Transverse colon (tissue), 4 donors: ENCODE measurements at regions not wholly inside any gene's neighbourhood (a gene's known extent, or its start where the extent isn't known, plus 50 kb on each side); places are given as distances from the start of the nearest gene placed in this dataset.
"Not testable (repeated sequence)": the region's sequence is repeated elsewhere in the genome, so short reads cannot be mapped to it uniquely, and the experiment has no call there.

ENCODE experiments used
- DNase-seq: peaks from one replicate; pipeline ENCODE4 v3.0.0-alpha.2; 2019
- H3K27ac ChIP-seq, 4 donors: fragments of 200-600 bp; sonication (generic); 2 replicates each; pipeline ENCODE4 v1.5.1; 2016 to 2018; ENCODE audit warnings: inconsistent platforms in 4 of 4
- H3K27me3 ChIP-seq: fragments of 200-600 bp; sonication (generic); 2 replicates; pipeline ENCODE4 v1.5.1; 2017; ENCODE audit warnings: inconsistent platforms
- H3K36me3 ChIP-seq, 4 donors: fragments of 200-600 bp; sonication (generic); 2 replicates each; pipeline ENCODE4 v1.5.1; 2017 to 2019; ENCODE audit warnings: inconsistent platforms in 4 of 4
- H3K4me1 ChIP-seq, 4 donors: fragments of 200-600 bp; sonication (generic); 2 replicates each; pipeline ENCODE4 v1.5.1; 2017 to 2020; ENCODE audit warnings: inconsistent platforms in 4 of 4
- H3K4me3 ChIP-seq, 4 donors: fragments of 200-600 bp; sonication (generic); 1 replicate in 1 of 4; 2 replicates in 3 of 4; pipeline versions ENCODE4 v1.5.1 to v1.6.1; 2017 to 2019; ENCODE audit warnings: inconsistent platforms in 4 of 4
- H3K9me3 ChIP-seq, 2 donors: fragments of 200-600 bp; sonication (generic); 2 replicates each; pipeline ENCODE4 v1.5.1; 2017 to 2019; ENCODE audit warnings: inconsistent platforms in 2 of 2
- CTCF ChIP-seq, 5 experiments: fragments of 200-600 bp in 3 of 5; fragments of 450-650 bp in 2 of 5; sonication (generic) in 3 of 5; IDR thresholded peaks; 1 replicate in 2 of 5; 2 replicates in 3 of 5; pipeline ENCODE4 v1.5.1; 2016 to 2017; ENCODE audit warnings: antibody characterized with exemption in 5 of 5, inconsistent platforms in 3 of 5, mild to moderate bottlenecking in 2 of 5, moderate library complexity in 1 of 5
- EP300 ChIP-seq: sonication (generic); formaldehyde crosslinking; IDR thresholded peaks from one replicate; pipeline ENCODE4 v1.6.1; 2017; ENCODE audit warnings: antibody characterized with exemption, low read depth
- POLR2A ChIP-seq: fragments of 450-650 bp; IDR thresholded peaks from one replicate; pipeline ENCODE4 v1.6.1; 2016; ENCODE audit warnings: antibody characterized with exemption, mild to moderate bottlenecking, moderate library complexity
- POLR2AphosphoS5 ChIP-seq, 3 donors: sonication (generic); formaldehyde crosslinking; IDR thresholded peaks; one replicate each; pipeline ENCODE4 v1.6.1; 2016; ENCODE audit warnings: antibody characterized with exemption in 3 of 3
- WGBS, 2 donors: methylation state at CpG; one replicate each; pipeline ENCODE4 v1.1.5; 2018; ENCODE audit warnings: low coverage in 1 of 2; 5-methylcytosine and 5-hydroxymethylcytosine counted together
- in situ Hi-C, 4 donors: fragments of 200-750 bp; cut with MboI; loops; one replicate each; pipeline versions ENCODE4 v1.15.0 to v1.15.1; 2017; ENCODE audit warnings: low sequenced_read_pairs in 3 of 4, low pct_ligation_motif_present in 1 of 4, low pct_unique_long_range_greater_than_20kb in 1 of 4
- intact Hi-C: fragments of 100-400 bp; cut with DNase I; formaldehyde crosslinking; loops from one replicate; pipeline ENCODE4 v1.15.1; 2023; ENCODE audit warnings: low total_unique reads

GRCh38 chr11:79610678-79611077 is 169.8 kb upstream of the TENM4 start:
- 47 to 89% methylated on average over 4 to 7 of the region's 7 CpGs for WGBS, 2 donors
- Histone ChIP-seq H3K4me3 (no peak overlapping the region), H3K27me3 (no peaks in the 10 kb centered on the region), H3K9me3 (no peaks in the 10 kb centered on the region), H3K36me3 (no peaks in the 10 kb centered on the region), H3K27ac (no peak overlapping the region), H3K4me1 (no peaks in the 10 kb centered on the region)
- intact Hi-C loops (no loop called here), in situ Hi-C loops (no loop called here)
- TF ChIP-seq CTCF (IDR thresholded peaks at IDR 0.05) (no peak), POLR2AphosphoS5 (IDR thresholded peaks at IDR 0.05) (no peak), POLR2A (no peak), EP300 (no peak)
- no peak for DNase-seq

GRCh38 chr11:79610139-79610538 is 169.3 kb upstream of the TENM4 start:
- Histone ChIP-seq H3K27ac (no peak overlapping the region), H3K36me3 (no peaks in the 10 kb centered on the region), H3K4me1 (no peaks in the 10 kb centered on the region), H3K9me3 (no peaks in the 10 kb centered on the region), H3K4me3 (no peak overlapping the region), H3K27me3 (no peaks in the 10 kb centered on the region)
- intact Hi-C loops, result no loop called here
- TF ChIP-seq CTCF (IDR thresholded peaks at IDR 0.05) (no peak), POLR2A (no peak), EP300 (no peak), POLR2AphosphoS5 (IDR thresholded peaks at IDR 0.05) (no peak)
- DNase-seq, result no peak
- in situ Hi-C loops, result no loop called here
- WGBS, 2 donors, result 50 to 58% methylated on average over 1 of the region's 1 CpG

- 78 to 84% methylated on average over 2 of the region's 2 CpGs for WGBS, 2 donors
- H3K4me3 ChIP-seq, result no peak overlapping the region
- TF ChIP-seq POLR2A (no peak), CTCF (IDR thresholded peaks at IDR 0.05) (no peak), EP300 (no peak), POLR2AphosphoS5 (IDR thresholded peaks at IDR 0.05) (no peak)
- H3K4me1 ChIP-seq, result no peaks in the 10 kb centered on the region
- H3K36me3 ChIP-seq, result no peaks in the 10 kb centered on the region
- H3K27me3 ChIP-seq, result no peaks in the 10 kb centered on the region
- H3K27ac ChIP-seq, result no peak overlapping the region
- no peak for DNase-seq
- in situ Hi-C loops, result no loop called here
- no peaks in the 10 kb centered on the region for H3K9me3 ChIP-seq
- intact Hi-C loops, result no loop called here
Observed at GRCh38 chr11:79609511-79609910, 168.7 kb upstream of the TENM4 start.

GRCh38 chr11:79606461-79606860 is 165.6 kb upstream of the TENM4 start:
- H3K36me3 ChIP-seq, in situ Hi-C loops, H3K27me3 ChIP-seq, H3K27ac ChIP-seq, DNase-seq, H3K9me3 ChIP-seq, intact Hi-C loops, H3K4me3 ChIP-seq, H3K4me1 ChIP-seq: not testable (repeated sequence)
- 42 to 70% methylated on average over 2 to 3 of the region's 3 CpGs for WGBS, 2 donors

GRCh38 chr11:79600711-79601110 is 159.9 kb upstream of the TENM4 start:
- in situ Hi-C loops (no loop called here), intact Hi-C loops (no loop called here)
- no peaks in the 10 kb centered on the region for H3K27me3 ChIP-seq
- WGBS, 2 donors, result 74 to 94% methylated on average over 2 to 12 of the region's 12 CpGs
- no peak overlapping the region for H3K27ac ChIP-seq
- no peak overlapping the region for H3K4me3 ChIP-seq
- DNase-seq, result no peak
- TF ChIP-seq CTCF (IDR thresholded peaks at IDR 0.05) (no peak), POLR2A (no peak), POLR2AphosphoS5 (IDR thresholded peaks at IDR 0.05) (no peak), EP300 (no peak)
- H3K9me3 ChIP-seq, result no peaks in the 10 kb centered on the region
- no peaks in the 10 kb centered on the region for H3K4me1 ChIP-seq
- H3K36me3 ChIP-seq, result no peaks in the 10 kb centered on the region
